H1 (cell line): ENCODE measurements at regions not wholly inside any gene's neighbourhood (a gene's known extent, or its start where the extent isn't known, plus 50 kb on each side); places are given as distances from the start of the nearest gene placed in this dataset.

ENCODE experiments used
- CTCF ChIA-PET: fragments of 300-600 bp; sonication (Branson Sonifier 250); formaldehyde crosslinking; loops from one replicate; lab custom pipeline; 2021; ENCODE audit not compliant: partially characterized antibody; lab: Charles Lee
- POLR2A ChIA-PET: fragments of 300-600 bp; sonication (Branson Sonifier 250); formaldehyde crosslinking; loops from one replicate; lab custom pipeline; 2021; ENCODE audit warnings: inconsistent platforms; ENCODE audit not compliant: partially characterized antibody; lab: Charles Lee
- DNase-seq, 2 experiments: peaks; one replicate each; pipeline versions ENCODE4 v3.0.0 to v3.0.0-alpha.2; 2010 to 2022; ENCODE audit warnings: low spot score in 2 of 2, low read depth in 1 of 2, mixed read lengths in 1 of 2
- FAIRE-seq: peaks from 2 replicates; lab custom pipeline; 2011; peaks lifted over from hg19 to GRCh38; lab: Jason Lieb, UNC
- H2AFZ ChIP-seq: 2 replicates; pipeline ENCODE4 v1.8.1; 2012; ENCODE audit warnings: low read length, inconsistent platforms
- H2AK5ac ChIP-seq: 2 replicates; pipeline ENCODE4 v1.6.1; 2013; ENCODE audit warnings: low read depth, low read length
- H2BK120ac ChIP-seq: replicated peaks from 2 replicates; pipeline ENCODE3; 2013; ENCODE audit warnings: low read depth, low read length, inconsistent platforms
- H2BK12ac ChIP-seq: 2 replicates; pipeline ENCODE4 v1.6.1; 2013; ENCODE audit warnings: low read depth, low read length
- H2BK15ac ChIP-seq: 2 replicates; pipeline ENCODE4 v1.6.1; 2013; ENCODE audit warnings: low read length
- H2BK20ac ChIP-seq: 2 replicates; pipeline ENCODE4 v1.6.1; 2013; ENCODE audit warnings: low read length
- H2BK5ac ChIP-seq: 2 replicates; pipeline ENCODE4 v1.6.1; 2013; ENCODE audit warnings: low read depth, low read length
- H3K14ac ChIP-seq: 2 replicates; pipeline ENCODE4 v1.6.1; 2013; ENCODE audit warnings: inconsistent platforms; ENCODE audit not compliant: insufficient read length
- H3K18ac ChIP-seq: 2 replicates; pipeline ENCODE4 v1.6.1; 2013; ENCODE audit warnings: low read length; ENCODE audit errors: extremely low read depth
- H3K23ac ChIP-seq: 2 replicates; pipeline ENCODE4 v1.6.1; 2013; ENCODE audit warnings: inconsistent platforms; ENCODE audit not compliant: insufficient read length
- H3K23me2 ChIP-seq: 2 replicates; pipeline ENCODE4 v1.6.1; 2013; ENCODE audit warnings: low read depth, low read length
- H3K27ac ChIP-seq: 2 replicates; pipeline ENCODE4 v1.6.1; 2011; ENCODE audit warnings: low read depth, low read length, inconsistent platforms
- H3K27me3 ChIP-seq, 4 experiments: replicated peaks in 1 of 4; 1 replicate in 1 of 4; 2 replicates in 3 of 4; pipeline versions ENCODE4 v1.6.1 to v1.8.1; 2011 to 2013; ENCODE audit warnings: low read length in 3 of 4, mild to moderate bottlenecking in 3 of 4, inconsistent platforms in 2 of 4, mixed read lengths in 2 of 4, moderate library complexity in 1 of 4; ENCODE audit not compliant: control insufficient read depth in 3 of 4, insufficient read depth in 3 of 4; ENCODE audit errors: extremely low read depth in 1 of 4
- H3K36me3 ChIP-seq, 4 experiments: 2 replicates each; pipeline versions ENCODE4 v1.6.1 to v1.8.1; 2011 to 2013; ENCODE audit warnings: mild to moderate bottlenecking in 4 of 4, low read length in 3 of 4, moderate library complexity in 2 of 4, control low read depth in 1 of 4, inconsistent platforms in 1 of 4; ENCODE audit not compliant: insufficient read depth in 4 of 4, control insufficient read depth in 2 of 4
- H3K4ac ChIP-seq: replicated peaks from 2 replicates; pipeline ENCODE3; 2013; ENCODE audit warnings: low read length, low read depth, mixed read lengths, inconsistent platforms; ENCODE audit not compliant: insufficient read length
- H3K4me1 ChIP-seq, 4 experiments: replicated peaks in 1 of 4; 1 replicate in 1 of 4; 2 replicates in 3 of 4; pipeline versions ENCODE4 v1.6.1 to v1.8.1; 2011 to 2013; ENCODE audit warnings: low read length in 3 of 4, inconsistent platforms in 2 of 4, mixed read lengths in 1 of 4; ENCODE audit not compliant: insufficient read depth in 4 of 4, control insufficient read depth in 3 of 4
- H3K4me2 ChIP-seq, 2 experiments: 2 replicates each; pipeline versions ENCODE4 v1.6.1 to v1.8.1; 2011 to 2013; ENCODE audit warnings: low read depth in 2 of 2, low read length in 2 of 2, control low read depth in 1 of 2, inconsistent platforms in 1 of 2, mild to moderate bottlenecking in 1 of 2; ENCODE audit not compliant: insufficient read depth in 1 of 2
- H3K4me3 ChIP-seq, 4 experiments: fragments of 200-600, 300-600 bp in 1 of 4; sonication (generic), shearing (Covaris generic), sonication (Bioruptor Twin) in 1 of 4; 2 replicates each; pipeline versions ENCODE4 v1.5.1 to v1.8.1; 2011 to 2016; ENCODE audit warnings: low read length in 4 of 4, low read depth in 3 of 4, control low read depth in 2 of 4, inconsistent platforms in 2 of 4, mild to moderate bottlenecking in 2 of 4, mixed read lengths in 1 of 4, moderate library complexity in 1 of 4; ENCODE audit not compliant: insufficient read depth in 2 of 4; ENCODE audit errors: extremely low read depth in 1 of 4
- H3K56ac ChIP-seq: replicated peaks from 2 replicates; pipeline ENCODE3; 2013; ENCODE audit warnings: low read depth, mild to moderate bottlenecking, mixed read lengths, low read length, inconsistent platforms; ENCODE audit not compliant: insufficient read length
- H3K79me1 ChIP-seq: 2 replicates; pipeline ENCODE4 v1.6.1; 2013; ENCODE audit warnings: low read depth, low read length, control low read depth
- H3K79me2 ChIP-seq, 2 experiments: 2 replicates each; pipeline versions ENCODE4 v1.6.1 to v1.8.1; 2012 to 2013; ENCODE audit warnings: low read length in 2 of 2, mild to moderate bottlenecking in 2 of 2, inconsistent platforms in 1 of 2; ENCODE audit not compliant: insufficient read depth in 2 of 2, control insufficient read depth in 1 of 2
- H3K9ac ChIP-seq, 4 experiments: replicated peaks in 1 of 4; 1 replicate in 1 of 4; 2 replicates in 3 of 4; pipeline versions ENCODE4 v1.6.1 to v1.8.1; 2011 to 2013; ENCODE audit warnings: low read depth in 3 of 4, low read length in 3 of 4, control low read depth in 2 of 4, mild to moderate bottlenecking in 2 of 4, moderate library complexity in 2 of 4, inconsistent platforms in 1 of 4; ENCODE audit errors: extremely low read depth in 1 of 4
- H3K9me3 ChIP-seq, 2 experiments: 2 replicates each; pipeline versions ENCODE4 v1.6.1 to v1.8.1; 2012 to 2013; ENCODE audit warnings: mild to moderate bottlenecking in 2 of 2, moderate library complexity in 2 of 2, control low read depth in 1 of 2, inconsistent platforms in 1 of 2, low read depth in 1 of 2, low read length in 1 of 2, mixed read lengths in 1 of 2; ENCODE audit not compliant: insufficient read depth in 2 of 2
- H4K20me1 ChIP-seq, 2 experiments: replicated peaks in 1 of 2; 2 replicates each; pipeline versions ENCODE3 to v1.8.1; 2011 to 2013; ENCODE audit warnings: inconsistent platforms in 2 of 2, low read length in 2 of 2, mild to moderate bottlenecking in 1 of 2; ENCODE audit not compliant: insufficient read depth in 2 of 2, control insufficient read depth in 1 of 2
- H4K5ac ChIP-seq: 2 replicates; pipeline ENCODE4 v1.6.1; 2013; ENCODE audit warnings: low read length, low read depth, mixed read lengths, inconsistent platforms; ENCODE audit not compliant: insufficient read length
- H4K8ac ChIP-seq: 2 replicates; pipeline ENCODE4 v1.8.0; 2013; ENCODE audit warnings: mild to moderate bottlenecking, moderate library complexity, low read length, inconsistent platforms; ENCODE audit not compliant: insufficient read depth; ENCODE audit errors: extremely low read depth
- H4K91ac ChIP-seq: replicated peaks from 2 replicates; pipeline ENCODE3; 2013; ENCODE audit warnings: low read length, mixed read lengths, inconsistent platforms; ENCODE audit not compliant: insufficient read length
- EZH2 ChIP-seq: fragments of 200-600 bp; sonication (generic); IDR thresholded peaks from 2 replicates; pipeline ENCODE4 v1.7.1; 2012; ENCODE audit warnings: low read depth, mild to moderate bottlenecking, moderate library complexity, low read length, inconsistent platforms; ENCODE audit not compliant: severe bottlenecking
- JUND ChIP-seq: IDR thresholded peaks from 2 replicates; pipeline ENCODE4 v1.6.1; 2011; ENCODE audit warnings: mild to moderate bottlenecking, improper control_type of control experiment, low read length
- RAD21 ChIP-seq, 2 experiments: IDR thresholded peaks in 1 of 2; conservative IDR thresholded peaks in 1 of 2; 2 replicates each; pipeline ENCODE4 v1.6.1; 2011; ENCODE audit warnings: low read depth in 2 of 2, low read length in 2 of 2, improper control_type of control experiment in 1 of 2, inconsistent platforms in 1 of 2, mild to moderate bottlenecking in 1 of 2, moderate library complexity in 1 of 2
- SIX5 ChIP-seq: IDR thresholded peaks from 2 replicates; pipeline ENCODE4 v1.6.1; 2011; ENCODE audit warnings: mild to moderate bottlenecking, low read depth, low read length
- WGBS, 2 experiments: shearing (Covaris generic) in 1 of 2; methylation state at CpG; one replicate each; pipeline versions ENCODE4 v1.1.6 to v1.1.7; 2013 to 2015; ENCODE audit warnings: low lambda C conversion rate in 2 of 2, mixed read lengths in 2 of 2, inconsistent platforms in 1 of 2, low coverage in 1 of 2, missing lambda C conversion rate in 1 of 2; ENCODE audit not compliant: insufficient replicate concordance in 2 of 2, insufficient coverage in 1 of 2, insufficient read length in 1 of 2; ENCODE audit errors: extremely low coverage in 1 of 2, missing lambda C conversion rate in 1 of 2; 5-methylcytosine and 5-hydroxymethylcytosine counted together

- Histone ChIP-seq H3K18ac (no peak overlapping the region; the same call in 1 of the 2 replicates), H2AK5ac (no peak overlapping the region), H3K4me3 (no peak overlapping the region), H2BK15ac (no peak overlapping the region), H3K4ac (no peak overlapping the region), H4K20me1 (no peaks in the 10 kb centered on the region), H3K79me1 (no peaks in the 10 kb centered on the region), H3K27me3 (peaks cover 0 to 3% (median 0%) of the 10 kb centered on the region in 4 experiments; a peak in 2 of 7 replicates), H3K23me2 (no peaks in the 10 kb centered on the region)
- DNase-seq = no peak
- no peak for TF ChIP-seq EZH2
- no peak for TF ChIP-seq SIX5
- TF ChIP-seq RAD21 (IDR thresholded peaks at IDR 0.05 in 1 of 2, conservative IDR thresholded peaks at IDR 0.05 in 1 of 2; ENCODE audit: low read depth in 2 of 2, low read length in 2 of 2) = no peak
- TF ChIP-seq JUND = no peak
- TF ChIP-seq, all 59 proteins: peak for 0
- CTCF ChIA-PET = interaction anchor here (0.6 to 2.9 kb wide), 3 partner anchors 8 to 171 kb away, joined by 3 to 15 read pairs (median 3); no protein-coding TSS in a partner anchor
- Histone ChIP-seq H4K8ac (no peak overlapping the region), H3K9ac (no peak overlapping the region), H3K4me2 (no peak overlapping the region), H3K56ac (no peak overlapping the region), H3K4me1 (peaks cover 0 to 11% (median 6%) of the 10 kb centered on the region in 4 experiments; a peak in 6 of 7 replicates), H3K79me2 (no peaks in the 10 kb centered on the region), H4K5ac (no peak overlapping the region), H3K23ac (no peak overlapping the region), H4K91ac (no peak overlapping the region), H3K14ac (no peak overlapping the region), H2BK12ac (no peak overlapping the region), H2BK20ac (0 out of 2 replicates have a peak overlapping the region, but pooled peaks have one; percentile 34), H3K9me3 (no peaks in the 10 kb centered on the region), H2BK5ac (no peak overlapping the region), H2AFZ (no peak overlapping the region), H3K36me3 (no peaks in the 10 kb centered on the region), H3K27ac (no peak overlapping the region), H2BK120ac (no peak overlapping the region)
- POLR2A ChIA-PET = no interaction called here
- no peak for FAIRE-seq
- WGBS, 2 experiments = 87% methylated on average over 3 of the region's 3 CpGs; no CpG with 5 or more reads in 1 of the 2 experiments
Observed at GRCh38 chr11:115610908-115611307, 106.7 kb upstream of the CADM1 start.
